GM04504 (cell line): ENCODE measurements at regions not wholly inside any gene's neighbourhood (a gene's known extent, or its start where the extent isn't known, plus 50 kb on each side); places are given as distances from the start of the nearest gene placed in this dataset.

Source experiments
- DNase-seq: peaks from one replicate; pipeline ENCODE4 v3.0.0-alpha.2; 2012; ENCODE audit warnings: low read depth

GRCh38 chr13:75132701-75133695 is 349.0 kb downstream of the TBC1D4 start:
- no peak for DNase-seq

- DNase-seq = peak; percentile 51
Observed at GRCh38 chr13:75129331-75129730, 352.6 kb downstream of the TBC1D4 start.

GRCh38 chr13:75124415-75124814 is 357.6 kb downstream of the TBC1D4 start:
- DNase-seq = no peak

GRCh38 chr13:75123428-75123827 is 358.5 kb downstream of the TBC1D4 start:
- no peak for DNase-seq

- DNase-seq = no peak
Observed at GRCh38 chr13:75120085-75120484, 361.9 kb downstream of the TBC1D4 start.

- no peak for DNase-seq
Observed at GRCh38 chr13:75115171-75115570, 366.8 kb downstream of the TBC1D4 start.

GRCh38 chr13:75103976-75104375 is 378.0 kb downstream of the TBC1D4 start:
- DNase-seq = no peak

GRCh38 chr13:75102001-75102716 is 379.8 kb downstream of the TBC1D4 start:
- DNase-seq = no peak

- DNase-seq = no peak
Observed at GRCh38 chr13:75101348-75101747, 380.6 kb downstream of the TBC1D4 start.

GRCh38 chr13:75092143-75092542 is 389.8 kb downstream of the TBC1D4 start:
- no peak for DNase-seq

- no peak for DNase-seq
Observed at GRCh38 chr13:75091718-75092117, 390.3 kb downstream of the TBC1D4 start.

- no peak for DNase-seq
Observed at GRCh38 chr13:75090872-75091615, 390.9 kb downstream of the TBC1D4 start.

- no peak for DNase-seq
Observed at GRCh38 chr13:75088915-75089314, 393.1 kb downstream of the TBC1D4 start.

GRCh38 chr13:75079226-75079625 is 402.7 kb downstream of the TBC1D4 start:
- no peak for DNase-seq

- DNase-seq = no peak
Observed at GRCh38 chr13:75076476-75076875, 405.5 kb downstream of the TBC1D4 start.

- DNase-seq = no peak
Observed at GRCh38 chr13:75073786-75074185, 408.2 kb downstream of the TBC1D4 start.

GRCh38 chr13:75072891-75073290 is 409.1 kb downstream of the TBC1D4 start:
- no peak for DNase-seq

GRCh38 chr13:75072368-75072767 is 409.6 kb downstream of the TBC1D4 start:
- no peak for DNase-seq

GRCh38 chr13:75071796-75072195 is 410.2 kb downstream of the TBC1D4 start:
- no peak for DNase-seq

- DNase-seq = no peak
Observed at GRCh38 chr13:75071395-75071794, 410.6 kb downstream of the TBC1D4 start.

GRCh38 chr13:75061909-75062308 is 420.1 kb downstream of the TBC1D4 start:
- no peak for DNase-seq

GRCh38 chr13:75055296-75055695 is 426.7 kb downstream of the TBC1D4 start:
- DNase-seq = no peak
